Breast epithelium (tissue), 3 donors: ENCODE measurements at regions not wholly inside any gene's neighbourhood (a gene's known extent, or its start where the extent isn't known, plus 50 kb on each side); places are given as distances from the start of the nearest gene placed in this dataset.

ENCODE experiments used
- CTCF ChIP-seq, 3 donors: fragments of 450-650 bp; IDR thresholded peaks; one replicate each; pipeline ENCODE4 v1.5.1; 2016 to 2017; ENCODE audit warnings: antibody characterized with exemption in 3 of 3, mild to moderate bottlenecking in 3 of 3, moderate library complexity in 3 of 3
- POLR2A ChIP-seq: fragments of 450-650 bp; IDR thresholded peaks from one replicate; pipeline ENCODE4 v1.6.1; 2016; ENCODE audit warnings: antibody characterized with exemption, mild to moderate bottlenecking, moderate library complexity
- POLR2AphosphoS5 ChIP-seq, 3 donors: sonication (generic); formaldehyde crosslinking; IDR thresholded peaks; one replicate each; pipeline ENCODE4 v1.6.1; 2017; ENCODE audit warnings: antibody characterized with exemption in 3 of 3

- TF ChIP-seq CTCF (IDR thresholded peaks at IDR 0.05): no peak
- TF ChIP-seq POLR2A: no peak
- no peak for TF ChIP-seq POLR2AphosphoS5 (IDR thresholded peaks at IDR 0.05)
Observed at GRCh38 chr2:188142088-188142487, 149.6 kb upstream of the GULP1 start.
